Activated CD4-positive, alpha-beta memory T cell treated with anti-CD3 and anti-CD28 coated beads for 36 hours (primary cell): ENCODE measurements at regions not wholly inside any gene's neighbourhood (a gene's known extent, or its start where the extent isn't known, plus 50 kb on each side); places are given as distances from the start of the nearest gene placed in this dataset.

Experiments used
- CTCF ChIA-PET: fragments of 350-600 bp; sonication (Branson Sonifier 250); formaldehyde crosslinking; loops from one replicate; lab custom pipeline; 2021; ENCODE audit warnings: antibody characterized with exemption, inconsistent platforms; lab: Charles Lee
- POLR2A ChIA-PET: fragments of 350-600 bp; sonication (Branson Sonifier 250); formaldehyde crosslinking; loops from one replicate; lab custom pipeline; 2021; ENCODE audit warnings: antibody characterized with exemption; lab: Charles Lee
- DNase-seq: peaks from one replicate; pipeline ENCODE4 v3.0.0-alpha.2; 2020
- H3K27ac Mint-ChIP-seq: one replicate; pipeline ENCODE4 v1.8.0; 2021; ENCODE audit warnings: mixed read lengths
- H3K27me3 Mint-ChIP-seq: one replicate; pipeline ENCODE4 v1.8.0; 2021; ENCODE audit warnings: mixed read lengths
- H3K36me3 Mint-ChIP-seq: one replicate; pipeline ENCODE4 v1.8.0; 2021; ENCODE audit warnings: mixed read lengths
- H3K4me1 Mint-ChIP-seq: one replicate; pipeline ENCODE4 v1.8.0; 2021; ENCODE audit warnings: low read depth, mixed read lengths
- H3K4me3 Mint-ChIP-seq: one replicate; pipeline ENCODE4 v1.8.0; 2021; ENCODE audit warnings: mild to moderate bottlenecking, mixed read lengths
- H3K9me3 Mint-ChIP-seq: one replicate; pipeline ENCODE4 v1.8.0; 2021; ENCODE audit warnings: mixed read lengths
- intact Hi-C: fragments of 100-400 bp; cut with micrococcal nuclease; formaldehyde crosslinking; loops from one replicate; pipeline ENCODE4 v1.15.1; 2023

- Mint-ChIP-seq H3K4me1 (no peaks in the 10 kb centered on the region), H3K36me3 (no peaks in the 10 kb centered on the region), H3K27me3 (no peaks in the 10 kb centered on the region), H3K9me3 (no peaks in the 10 kb centered on the region), H3K27ac (no peak overlapping the region), H3K4me3 (no peak overlapping the region)
- POLR2A ChIA-PET = no interaction called here
- intact Hi-C loops = no loop called here
- DNase-seq = no peak
- CTCF ChIA-PET = no interaction called here
These were observed 58.7 kb upstream of the PAPPA start for GRCh38 chr9:116094846-116095245.

GRCh38 chr9:116095403-116095802 lies 58.2 kb upstream of the PAPPA start:
- H3K9me3 Mint-ChIP-seq = no peaks in the 10 kb centered on the region
- no peaks in the 10 kb centered on the region for H3K36me3 Mint-ChIP-seq
- POLR2A ChIA-PET = no interaction called here
- H3K27ac Mint-ChIP-seq = no peak overlapping the region
- H3K27me3 Mint-ChIP-seq = no peaks in the 10 kb centered on the region
- no peaks in the 10 kb centered on the region for H3K4me1 Mint-ChIP-seq
- intact Hi-C loops = no loop called here
- no peak overlapping the region for H3K4me3 Mint-ChIP-seq
- CTCF ChIA-PET = no interaction called here
- DNase-seq = no peak

GRCh38 chr9:116096046-116096445 lies 57.5 kb upstream of the PAPPA start:
- POLR2A ChIA-PET = no interaction called here
- intact Hi-C loops = no loop called here
- H3K36me3 Mint-ChIP-seq = no peaks in the 10 kb centered on the region
- H3K4me1 Mint-ChIP-seq = no peaks in the 10 kb centered on the region
- CTCF ChIA-PET = no interaction called here
- no peaks in the 10 kb centered on the region for H3K27me3 Mint-ChIP-seq
- no peak overlapping the region for H3K27ac Mint-ChIP-seq
- no peaks in the 10 kb centered on the region for H3K9me3 Mint-ChIP-seq
- no peak overlapping the region for H3K4me3 Mint-ChIP-seq
- no peak for DNase-seq

GRCh38 chr9:116096853-116097252 lies 56.7 kb upstream of the PAPPA start:
- Mint-ChIP-seq H3K4me1 (no peaks in the 10 kb centered on the region), H3K4me3 (no peak overlapping the region), H3K9me3 (no peaks in the 10 kb centered on the region), H3K27me3 (no peaks in the 10 kb centered on the region), H3K36me3 (no peaks in the 10 kb centered on the region), H3K27ac (no peak overlapping the region)
- POLR2A ChIA-PET = no interaction called here
- CTCF ChIA-PET = no interaction called here
- no peak for DNase-seq
- intact Hi-C loops = no loop called here

GRCh38 chr9:116098476-116098875 lies 55.1 kb upstream of the PAPPA start:
- H3K4me1 Mint-ChIP-seq = no peaks in the 10 kb centered on the region
- no peaks in the 10 kb centered on the region for H3K36me3 Mint-ChIP-seq
- H3K27me3 Mint-ChIP-seq = no peaks in the 10 kb centered on the region
- no peak overlapping the region for H3K27ac Mint-ChIP-seq
- H3K4me3 Mint-ChIP-seq = no peak overlapping the region
- no peaks in the 10 kb centered on the region for H3K9me3 Mint-ChIP-seq
- DNase-seq = no peak
- ChIA-PET POLR2A (no interaction called here), CTCF (no interaction called here)
- intact Hi-C loops = no loop called here

DNA sequence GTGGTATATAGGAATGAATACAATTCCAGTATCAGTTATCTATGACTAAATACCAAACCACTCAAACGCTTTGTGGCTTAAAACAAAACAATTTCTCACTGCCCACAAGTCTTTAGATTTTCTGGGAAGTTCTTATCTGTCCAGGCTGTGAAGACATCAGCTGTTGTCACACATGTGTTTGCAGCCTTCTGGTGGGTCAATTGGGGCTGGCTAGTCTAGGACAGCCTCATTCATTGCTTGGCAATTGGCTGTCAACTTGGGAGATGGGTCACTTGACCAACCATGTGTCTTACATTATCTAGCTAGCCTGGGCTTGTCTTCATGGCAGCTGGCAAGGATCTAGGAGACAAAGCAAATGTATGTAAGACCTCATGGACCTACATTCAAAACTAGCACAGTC lies 53.8 kb upstream of the PAPPA start:
- ChIA-PET POLR2A (no interaction called here), CTCF (no interaction called here)
- DNase-seq = no peak
- no peak overlapping the region for H3K27ac Mint-ChIP-seq
- intact Hi-C loops = no loop called here
- H3K4me1 Mint-ChIP-seq = no peaks in the 10 kb centered on the region
- H3K9me3 Mint-ChIP-seq = no peaks in the 10 kb centered on the region
- H3K27me3 Mint-ChIP-seq = no peaks in the 10 kb centered on the region
- H3K36me3 Mint-ChIP-seq = no peaks in the 10 kb centered on the region
- no peak overlapping the region for H3K4me3 Mint-ChIP-seq

DNA sequence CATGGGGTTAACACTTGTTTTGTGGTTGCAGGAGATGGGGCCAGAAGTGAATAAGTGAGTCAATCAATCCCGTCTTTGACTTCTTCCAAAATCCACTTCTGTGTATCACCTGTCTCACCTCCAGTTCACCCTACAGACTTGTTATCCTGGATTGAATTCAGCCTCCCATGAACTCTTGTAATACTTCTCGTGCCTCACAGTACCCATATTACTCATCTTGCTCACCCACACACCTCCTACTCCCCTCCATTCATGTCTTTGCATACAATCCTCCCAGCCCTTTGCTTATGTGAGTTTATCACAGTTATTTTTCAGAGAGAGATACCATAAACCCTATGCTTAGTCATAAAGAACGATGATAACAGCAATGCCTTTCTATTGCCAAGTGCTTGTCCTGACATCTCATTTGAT lies 52.9 kb upstream of the PAPPA start:
- intact Hi-C loops = no loop called here
- Mint-ChIP-seq H3K4me1 (no peaks in the 10 kb centered on the region), H3K27me3 (no peaks in the 10 kb centered on the region), H3K27ac (no peak overlapping the region), H3K36me3 (no peaks in the 10 kb centered on the region), H3K4me3 (no peak overlapping the region), H3K9me3 (no peaks in the 10 kb centered on the region)
- DNase-seq = no peak
- POLR2A ChIA-PET = no interaction called here
- CTCF ChIA-PET = no interaction called here

DNA sequence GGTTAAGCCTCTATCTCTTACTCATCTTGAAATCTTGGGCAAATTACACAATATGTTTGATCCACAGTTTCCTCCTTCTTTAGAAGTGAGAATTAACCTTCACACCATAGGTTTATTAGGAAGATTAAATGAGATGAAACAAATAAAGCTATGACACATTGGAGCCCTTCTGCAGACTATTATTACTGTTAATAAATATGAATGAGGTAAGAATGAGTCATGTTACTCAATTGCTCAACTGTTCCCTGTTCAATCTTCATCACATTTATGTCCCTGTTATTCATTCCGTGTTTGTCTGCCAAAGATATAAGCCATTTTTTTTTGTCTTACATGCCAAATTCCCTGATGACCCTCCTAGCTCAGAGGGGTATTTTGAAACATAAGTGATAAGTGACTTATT lies 52.1 kb upstream of the PAPPA start:
- Mint-ChIP-seq H3K27ac (no peak overlapping the region), H3K4me3 (no peak overlapping the region), H3K36me3 (no peaks in the 10 kb centered on the region), H3K9me3 (no peaks in the 10 kb centered on the region), H3K4me1 (no peaks in the 10 kb centered on the region), H3K27me3 (no peaks in the 10 kb centered on the region)
- no peak for DNase-seq
- intact Hi-C loops = no loop called here
- ChIA-PET POLR2A (no interaction called here), CTCF (no interaction called here)

GRCh38 chr9:116102596-116102995 lies 51.0 kb upstream of the PAPPA start:
- no peak for DNase-seq
- CTCF ChIA-PET = no interaction called here

More at GRCh38 chr9:116102596-116102995, 51.0 kb upstream of the PAPPA start:
- Mint-ChIP-seq H3K4me1 (no peaks in the 10 kb centered on the region), H3K9me3 (no peaks in the 10 kb centered on the region), H3K27ac (no peak overlapping the region), H3K36me3 (no peaks in the 10 kb centered on the region), H3K4me3 (no peak overlapping the region), H3K27me3 (no peaks in the 10 kb centered on the region)
- intact Hi-C loops = no loop called here
- POLR2A ChIA-PET = no interaction called here
